B cell (primary cell): ENCODE measurements at regions not wholly inside any gene's neighbourhood (a gene's known extent, or its start where the extent isn't known, plus 50 kb on each side); places are given as distances from the start of the nearest gene placed in this dataset.

Experiments
- ATAC-seq: fragments of 200-7000 bp; cut with Tn5 transposase; one replicate; pipeline ENCODE4 v1.10.0; 2021; ENCODE audit warnings: low read depth, mild to moderate bottlenecking, moderate number of reproducible peaks, moderate library complexity
- CTCF ChIA-PET: fragments of 350-600 bp; sonication (Branson Sonifier 250); formaldehyde crosslinking; loops from one replicate; lab custom pipeline; 2021; ENCODE audit warnings: antibody characterized with exemption, inconsistent platforms; lab: Charles Lee
- POLR2A ChIA-PET: fragments of 350-600 bp; sonication (Branson Sonifier 250); formaldehyde crosslinking; loops from one replicate; lab custom pipeline; 2021; ENCODE audit warnings: antibody characterized with exemption; lab: Charles Lee
- DNase-seq: peaks from one replicate; pipeline ENCODE4 v3.0.0; 2013
- H2AFZ ChIP-seq: 2 replicates; pipeline ENCODE4 v1.6.1; 2012; ENCODE audit warnings: mild to moderate bottlenecking, low read depth, low read length; ENCODE audit not compliant: insufficient read depth, poor library complexity, severe bottlenecking
- H3K27ac ChIP-seq, 2 donors: 1 replicate in 1 of 2; 2 replicates in 1 of 2; pipeline ENCODE4 v1.5.1; 2012 to 2013; ENCODE audit warnings: low read length in 2 of 2, mild to moderate bottlenecking in 2 of 2, moderate library complexity in 1 of 2
- H3K27me3 ChIP-seq, 4 experiments: fragments of 200-600 bp in 1 of 4; sonication (generic) in 1 of 4; replicated peaks in 1 of 4; 1 replicate in 2 of 4; 2 replicates in 2 of 4; pipeline versions ENCODE4 v1.6.1 to v1.7.0; 2013 to 2016; ENCODE audit warnings: low read length in 3 of 4, mild to moderate bottlenecking in 2 of 4, mixed read lengths in 1 of 4, moderate library complexity in 1 of 4; ENCODE audit not compliant: insufficient read depth in 4 of 4, control insufficient read depth in 3 of 4; ENCODE audit errors: control extremely low read depth in 1 of 4
- H3K36me3 ChIP-seq, 2 experiments: replicated peaks in 1 of 2; 1 replicate in 1 of 2; 2 replicates in 1 of 2; pipeline versions ENCODE4 v1.6.1 to v1.7.1; 2013; ENCODE audit warnings: low read length in 1 of 2; ENCODE audit not compliant: insufficient read depth in 2 of 2, control insufficient read depth in 1 of 2; ENCODE audit errors: control extremely low read depth in 1 of 2, extremely low read depth in 1 of 2
- H3K4me1 ChIP-seq, 2 donors: fragments of 200-600 bp in 1 of 2; sonication (generic) in 1 of 2; 1 replicate in 1 of 2; 2 replicates in 1 of 2; pipeline versions ENCODE4 v1.5.1 to v1.6.1; 2013 to 2017; ENCODE audit warnings: low read length in 2 of 2; ENCODE audit not compliant: control insufficient read depth in 2 of 2, insufficient read depth in 2 of 2
- H3K4me2 ChIP-seq: replicated peaks from 2 replicates; pipeline ENCODE3; 2012; ENCODE audit warnings: mild to moderate bottlenecking, low read depth, low read length; ENCODE audit not compliant: poor library complexity, severe bottlenecking
- H3K4me3 ChIP-seq, 5 experiments: fragments of 200-600 bp in 1 of 5; sonication (generic) in 1 of 5; 1 replicate in 3 of 5; 2 replicates in 2 of 5; pipeline versions ENCODE4 v1.5.1 to v1.7.0; 2011 to 2016; ENCODE audit warnings: low read length in 4 of 5, mild to moderate bottlenecking in 4 of 5, low read depth in 2 of 5, control low read depth in 1 of 5, moderate library complexity in 1 of 5; ENCODE audit not compliant: insufficient read depth in 1 of 5; ENCODE audit errors: control extremely low read depth in 1 of 5, extremely low read depth in 1 of 5
- H3K79me2 ChIP-seq: fragments of 200-600 bp; sonication (generic); one replicate; pipeline ENCODE4 v1.6.0; 2016; ENCODE audit warnings: low read length; ENCODE audit not compliant: control insufficient read depth, insufficient read depth
- H3K9ac ChIP-seq: fragments of 200-600 bp; sonication (generic); 2 replicates; pipeline ENCODE4 v1.6.1; 2017; ENCODE audit warnings: mild to moderate bottlenecking, low read length, moderate library complexity
- H3K9me3 ChIP-seq, 3 donors: one replicate each; pipeline versions ENCODE4 v1.6.1 to v1.7.1; 2013; ENCODE audit warnings: low read length in 2 of 3; ENCODE audit not compliant: control insufficient read depth in 2 of 3, insufficient read depth in 1 of 3; ENCODE audit errors: control extremely low read depth in 1 of 3
- H4K20me1 ChIP-seq: 2 replicates; pipeline ENCODE4 v1.6.0; 2012; ENCODE audit warnings: mild to moderate bottlenecking, low read length; ENCODE audit not compliant: insufficient read depth, control insufficient read depth, poor library complexity, severe bottlenecking
- H3K27ac Mint-ChIP-seq: one replicate; pipeline ENCODE4 v1.8.0; 2021; ENCODE audit warnings: mixed read lengths
- H3K27me3 Mint-ChIP-seq: one replicate; pipeline ENCODE4 v1.8.0; 2021; ENCODE audit warnings: mixed read lengths
- H3K4me1 Mint-ChIP-seq: one replicate; pipeline ENCODE4 v1.8.0; 2021; ENCODE audit warnings: mixed read lengths
- H3K4me3 Mint-ChIP-seq: one replicate; pipeline ENCODE4 v1.8.0; 2021; ENCODE audit warnings: mixed read lengths
- H3K9me3 Mint-ChIP-seq: one replicate; pipeline ENCODE4 v1.8.0; 2022; ENCODE audit warnings: mixed read lengths; ENCODE audit not compliant: insufficient read depth
- EZH2 ChIP-seq: IDR thresholded peaks from 2 replicates; pipeline ENCODE4 v1.6.1; 2012; ENCODE audit warnings: borderline replicate concordance, low read depth, mild to moderate bottlenecking, moderate library complexity, low read length; ENCODE audit not compliant: insufficient read depth, poor library complexity, severe bottlenecking
- WGBS: methylation state at CpG from one replicate; pipeline ENCODE4 v1.1.5; 2013; ENCODE audit warnings: missing lambda C conversion rate; ENCODE audit not compliant: insufficient coverage; 5-methylcytosine and 5-hydroxymethylcytosine counted together
- intact Hi-C: fragments of 100-400 bp; cut with micrococcal nuclease; formaldehyde crosslinking; loops from one replicate; pipeline ENCODE4 v1.10.0; 2022
- TF ChIP-seq, protein P1 (sequence below): fragments of 200-600 bp; IDR thresholded peaks from one replicate; pipeline ENCODE4 v1.8.0; 2022; ENCODE audit warnings: antibody characterized with exemption, mild to moderate bottlenecking

DNA sequence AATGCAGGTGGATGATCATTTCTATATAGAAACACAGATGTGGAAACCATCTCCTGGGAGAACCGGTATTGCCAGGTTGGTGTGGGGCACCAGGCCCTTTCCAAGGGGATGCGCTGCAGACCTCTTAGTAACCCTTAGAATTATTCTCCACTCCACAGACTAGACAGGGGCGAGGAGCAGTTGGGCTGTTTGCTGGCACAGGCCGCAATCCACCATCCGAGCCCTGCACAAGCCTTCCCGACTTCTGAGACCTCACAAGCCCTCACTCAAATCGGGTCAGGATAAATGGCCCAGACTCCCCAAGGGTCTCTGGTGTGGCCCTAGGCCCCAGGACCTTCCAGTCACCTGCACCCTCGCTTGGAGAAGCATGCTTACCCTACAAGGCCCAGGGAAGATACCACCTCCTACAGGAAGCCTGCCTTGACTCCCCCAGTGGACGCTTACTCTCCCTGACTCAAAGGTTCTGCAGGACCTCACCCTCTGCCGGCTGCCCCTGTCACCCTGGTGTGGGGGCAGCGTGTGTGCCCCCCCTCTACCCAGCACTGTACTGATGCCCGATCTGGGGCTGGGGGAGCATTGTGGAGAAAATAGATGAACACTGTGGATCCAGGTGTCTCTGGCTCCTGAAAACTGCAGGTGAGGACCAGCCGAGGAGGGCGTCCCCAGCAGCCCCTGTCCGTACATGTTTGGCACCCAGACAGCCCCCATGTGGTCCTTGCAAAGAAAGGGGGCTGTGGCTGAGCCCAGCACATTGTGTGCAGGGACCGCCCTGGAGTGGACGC, 49.8 kb upstream of the ACSF3 start:
- Mint-ChIP-seq H3K4me3 (no peak overlapping the region), H3K4me1 (peaks cover 7% of the 10 kb centered on the region), H3K27ac (no peak overlapping the region), H3K27me3 (peaks cover 3% of the 10 kb centered on the region), H3K9me3 (peaks cover 3% of the 10 kb centered on the region)
- Histone ChIP-seq H3K4me2 (no peak overlapping the region), H3K4me3 (no peak overlapping the region), H3K27ac (no peak overlapping the region), H3K36me3 (no peaks in the 10 kb centered on the region), H3K4me1 (peaks cover 4 to 16% of the 10 kb centered on the region in 2 donors), H3K27me3 (peaks cover 0 to 14% (median 0%) of the 10 kb centered on the region in 4 experiments), H3K79me2 (no peaks in the 10 kb centered on the region), H2AFZ (no peak overlapping the region), H4K20me1 (no peaks in the 10 kb centered on the region), H3K9ac (no peak overlapping the region), H3K9me3 (peaks cover 0 to 1% (median 0%) of the 10 kb centered on the region in 3 donors)
- CTCF ChIA-PET = no interaction called here
- POLR2A ChIA-PET = no interaction called here
- no peak for TF ChIP-seq EZH2
- TF ChIP-seq, protein P1, sequence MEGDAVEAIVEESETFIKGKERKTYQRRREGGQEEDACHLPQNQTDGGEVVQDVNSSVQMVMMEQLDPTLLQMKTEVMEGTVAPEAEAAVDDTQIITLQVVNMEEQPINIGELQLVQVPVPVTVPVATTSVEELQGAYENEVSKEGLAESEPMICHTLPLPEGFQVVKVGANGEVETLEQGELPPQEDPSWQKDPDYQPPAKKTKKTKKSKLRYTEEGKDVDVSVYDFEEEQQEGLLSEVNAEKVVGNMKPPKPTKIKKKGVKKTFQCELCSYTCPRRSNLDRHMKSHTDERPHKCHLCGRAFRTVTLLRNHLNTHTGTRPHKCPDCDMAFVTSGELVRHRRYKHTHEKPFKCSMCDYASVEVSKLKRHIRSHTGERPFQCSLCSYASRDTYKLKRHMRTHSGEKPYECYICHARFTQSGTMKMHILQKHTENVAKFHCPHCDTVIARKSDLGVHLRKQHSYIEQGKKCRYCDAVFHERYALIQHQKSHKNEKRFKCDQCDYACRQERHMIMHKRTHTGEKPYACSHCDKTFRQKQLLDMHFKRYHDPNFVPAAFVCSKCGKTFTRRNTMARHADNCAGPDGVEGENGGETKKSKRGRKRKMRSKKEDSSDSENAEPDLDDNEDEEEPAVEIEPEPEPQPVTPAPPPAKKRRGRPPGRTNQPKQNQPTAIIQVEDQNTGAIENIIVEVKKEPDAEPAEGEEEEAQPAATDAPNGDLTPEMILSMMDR = no peak
- ATAC-seq = no peak
- no peak for DNase-seq
- intact Hi-C loops = no loop called here
- 85% methylated on average over 15 of the region's 17 CpGs for WGBS
